IMR-90 (cell line): ENCODE measurements at regions not wholly inside any gene's neighbourhood (a gene's known extent, or its start where the extent isn't known, plus 50 kb on each side); places are given as distances from the start of the nearest gene placed in this dataset.

Experiments
- ATAC-seq: fragments of 200-7000 bp; cut with Tn5 transposase; 2 replicates; pipeline ENCODE4 v1.9.1; 2020; ENCODE audit warnings: low read depth, mild to moderate bottlenecking, moderate library complexity
- BruUV-seq: library from RNA; stranded (reverse); fragments of 400-500 nt; replicated peaks from 2 replicates; lab custom pipeline; 2021; lab: Mats Ljungman, UMichigan
- CTCF ChIA-PET: fragments of 300-600 bp; formaldehyde crosslinking; extraction: SDS; loops from one replicate; lab custom pipeline; 2021; ENCODE audit warnings: antibody characterized with exemption; lab: Yijun Ruan, JAX
- POLR2A ChIA-PET: fragments of 300-600 bp; sonication (Branson Sonifier 250); formaldehyde crosslinking; loops from one replicate; lab custom pipeline; 2022; ENCODE audit warnings: antibody characterized with exemption; ENCODE audit not compliant: unreplicated experiment; lab: Charles Lee
- DNase-seq: peaks from one replicate; pipeline ENCODE4 v3.0.0; 2013
- H2AFZ ChIP-seq: replicated peaks from 2 replicates; pipeline ENCODE3; 2013; ENCODE audit warnings: low read length, mild to moderate bottlenecking; ENCODE audit not compliant: poor library complexity
- H2AK5ac ChIP-seq: 2 replicates; pipeline ENCODE4 v1.6.1; 2013; ENCODE audit warnings: low read depth, low read length, inconsistent platforms
- H2AK9ac ChIP-seq: replicated peaks from 2 replicates; pipeline ENCODE3; 2013; ENCODE audit warnings: mild to moderate bottlenecking, low read depth, low read length, moderate library complexity; ENCODE audit not compliant: poor library complexity
- H2BK120ac ChIP-seq: 2 replicates; pipeline ENCODE4 v1.6.1; 2013; ENCODE audit warnings: low read depth, low read length, inconsistent platforms
- H2BK15ac ChIP-seq: 3 replicates; pipeline ENCODE4 v1.6.1; 2013; ENCODE audit warnings: low read depth, low read length, inconsistent platforms
- H2BK20ac ChIP-seq: 2 replicates; pipeline ENCODE4 v1.6.1; 2013; ENCODE audit warnings: low read depth, mild to moderate bottlenecking, inconsistent platforms, low read length, moderate library complexity
- H2BK5ac ChIP-seq: 2 replicates; pipeline ENCODE4 v1.6.1; 2013; ENCODE audit warnings: mild to moderate bottlenecking, low read depth, low read length, inconsistent platforms; ENCODE audit not compliant: poor library complexity, severe bottlenecking
- H3K14ac ChIP-seq: replicated peaks from 2 replicates; pipeline ENCODE4 v1.6.1; 2013; ENCODE audit warnings: low read depth, low read length, inconsistent platforms
- H3K18ac ChIP-seq: 2 replicates; pipeline ENCODE4 v1.6.1; 2013; ENCODE audit warnings: low read depth, low read length, control low read depth
- H3K23ac ChIP-seq: 2 replicates; pipeline ENCODE4 v1.6.1; 2013; ENCODE audit warnings: low read depth, low read length, inconsistent platforms
- H3K27ac ChIP-seq: 2 replicates; pipeline ENCODE4 v1.5.1; 2013; ENCODE audit warnings: mild to moderate bottlenecking, control low read depth, low read length; ENCODE audit not compliant: insufficient read depth
- H3K27me3 ChIP-seq: 2 replicates; pipeline ENCODE4 v1.6.1; 2013; ENCODE audit warnings: low read length; ENCODE audit not compliant: control insufficient read depth, insufficient read depth
- H3K36me3 ChIP-seq: 2 replicates; pipeline ENCODE4 v1.6.1; 2013; ENCODE audit warnings: low read length, mixed read lengths; ENCODE audit not compliant: control insufficient read depth, insufficient read depth
- H3K4ac ChIP-seq: 2 replicates; pipeline ENCODE4 v1.6.1; 2013; ENCODE audit warnings: low read depth, low read length, inconsistent platforms
- H3K4me1 ChIP-seq: 2 replicates; pipeline ENCODE4 v1.6.1; 2013; ENCODE audit warnings: low read length, mixed read lengths; ENCODE audit not compliant: control insufficient read depth, insufficient read depth
- H3K4me2 ChIP-seq: 2 replicates; pipeline ENCODE4 v1.6.1; 2013; ENCODE audit warnings: low read depth, mild to moderate bottlenecking, control low read depth, low read length, moderate library complexity
- H3K4me3 ChIP-seq: 2 replicates; pipeline ENCODE4 v1.5.1; 2013; ENCODE audit warnings: low read depth, mild to moderate bottlenecking, control low read depth, low read length, moderate library complexity; ENCODE audit not compliant: insufficient read depth
- H3K56ac ChIP-seq: 2 replicates; pipeline ENCODE4 v1.6.1; 2013; ENCODE audit warnings: low read length, inconsistent platforms; ENCODE audit not compliant: insufficient read depth; ENCODE audit errors: extremely low read depth
- H3K79me1 ChIP-seq, 2 experiments: 2 replicates each; pipeline ENCODE4 v1.6.1; 2013; ENCODE audit warnings: low read length in 2 of 2, inconsistent platforms in 1 of 2, low read depth in 1 of 2
- H3K9ac ChIP-seq: 2 replicates; pipeline ENCODE4 v1.6.1; 2013; ENCODE audit warnings: low read depth, low read length, control low read depth
- H3K9me1 ChIP-seq: 2 replicates; pipeline ENCODE4 v1.6.1; 2013; ENCODE audit warnings: low read length, inconsistent platforms; ENCODE audit not compliant: insufficient read depth
- H3K9me3 ChIP-seq: 2 replicates; pipeline ENCODE4 v1.6.1; 2013; ENCODE audit warnings: low read length; ENCODE audit not compliant: control insufficient read depth, insufficient read depth
- H4K20me1 ChIP-seq: 2 replicates; pipeline ENCODE4 v1.6.1; 2013; ENCODE audit warnings: low read length, inconsistent platforms; ENCODE audit not compliant: insufficient read depth
- H4K5ac ChIP-seq: 2 replicates; pipeline ENCODE4 v1.6.1; 2013; ENCODE audit warnings: mild to moderate bottlenecking, low read depth, low read length, control low read depth
- H4K8ac ChIP-seq, 2 experiments: 2 replicates each; pipeline ENCODE4 v1.6.1; 2013; ENCODE audit warnings: low read depth in 2 of 2, low read length in 2 of 2, control low read depth in 1 of 2, inconsistent platforms in 1 of 2
- H4K91ac ChIP-seq: 2 replicates; pipeline ENCODE4 v1.6.1; 2013; ENCODE audit warnings: low read depth, low read length, inconsistent platforms; ENCODE audit not compliant: insufficient read depth
- NFE2L2 ChIP-seq: fragments of 150-350 bp; IDR thresholded peaks from 2 replicates; pipeline ENCODE4 v1.6.1; 2016; ENCODE audit warnings: low read depth, mild to moderate bottlenecking, low read length
- RAD21 ChIP-seq: IDR thresholded peaks from 2 replicates; pipeline ENCODE4 v1.6.1; 2012; ENCODE audit warnings: low read length, improper control_type of control experiment
- SMC3 ChIP-seq: fragments of 150-350 bp; IDR thresholded peaks from 2 replicates; pipeline ENCODE4 v1.6.1; 2016; ENCODE audit warnings: low read depth, mild to moderate bottlenecking, antibody characterized with exemption, low read length, moderate library complexity
- WGBS, 2 experiments: methylation state at CpG; one replicate each; pipeline versions ENCODE4 v1.1.5 to v1.1.7; 2013; ENCODE audit warnings: missing lambda C conversion rate in 2 of 2; ENCODE audit not compliant: insufficient read length in 1 of 2; ENCODE audit errors: extremely low coverage in 2 of 2; 5-methylcytosine and 5-hydroxymethylcytosine counted together
- dilution Hi-C: fragments of 300-500 bp; cut with HindIII; formaldehyde crosslinking; loops from one replicate; pipeline ENCODE4 v1.14.3; 2018; ENCODE audit warnings: low sequenced_read_pairs; ENCODE audit not compliant: unreplicated experiment
- in situ Hi-C: fragments of 300-500 bp; cut with MboI; formaldehyde crosslinking; loops from 3 replicates; pipeline ENCODE4 v1.14.3; 2019; ENCODE audit warnings: low sequenced_read_pairs, inconsistent platforms, mixed read lengths
- intact Hi-C: fragments of 100-400 bp; cut with micrococcal nuclease; formaldehyde crosslinking; loops from 2 replicates; pipeline ENCODE4 v1.10.0; 2022

DNA sequence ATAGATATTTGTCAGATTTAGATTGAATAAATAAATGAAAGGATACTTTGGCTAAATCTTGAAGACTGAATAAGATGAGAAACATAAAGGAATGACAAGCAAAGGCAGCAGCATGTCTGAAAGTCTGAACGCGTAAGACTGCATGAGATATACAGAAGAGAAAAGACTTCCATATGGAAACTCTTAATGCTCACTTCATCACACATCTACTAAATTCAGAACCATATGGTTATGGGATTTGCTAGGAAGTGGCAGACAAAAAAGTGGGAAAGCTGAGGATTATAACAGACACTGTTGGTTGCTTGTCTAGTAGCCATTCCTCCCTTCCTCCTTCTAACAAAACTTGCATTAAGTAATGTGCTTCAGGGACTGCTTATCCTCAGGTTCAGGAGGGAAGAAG lies 446.7 kb downstream of the KCTD12 start:
- POLR2A ChIA-PET, result no interaction called here
- no peak for TF ChIP-seq RAD21
- TF ChIP-seq NFE2L2, result no peak
- TF ChIP-seq SMC3, result no peak
- CTCF ChIA-PET, result interaction anchor here (0.6 to 1.0 kb wide), 2 partner anchors 9 to 583 kb away, joined by 3 to 5 read pairs; no protein-coding TSS in a partner anchor

More for the DNA sequence above, 446.7 kb downstream of the KCTD12 start:
- Histone ChIP-seq H3K27ac (no peak overlapping the region), H3K4me2 (no peak overlapping the region), H3K9me3 (no peaks in the 10 kb centered on the region), H2AK9ac (no peak overlapping the region), H3K36me3 (no peaks in the 10 kb centered on the region), H3K4me3 (no peak overlapping the region), H4K5ac (no peak overlapping the region), H2AFZ (no peak overlapping the region), H3K18ac (no peak overlapping the region), H3K9ac (no peak overlapping the region), H4K91ac (no peak overlapping the region), H3K56ac (no peak overlapping the region), H4K20me1 (no peaks in the 10 kb centered on the region), H3K4ac (no peak overlapping the region), H2AK5ac (no peak overlapping the region), H3K27me3 (no peaks in the 10 kb centered on the region), H4K8ac (no peak overlapping the region), H2BK120ac (no peak overlapping the region), H3K4me1 (peaks cover 5% of the 10 kb centered on the region; the same call in 1 of the 2 replicates), H3K9me1 (no peaks in the 10 kb centered on the region; the same call in 1 of the 2 replicates), H2BK15ac (no peak overlapping the region), H3K23ac (no peak overlapping the region), H3K79me1 (no peaks in the 10 kb centered on the region), H2BK5ac (no peak overlapping the region), H2BK20ac (no peak overlapping the region), H3K14ac (no peak overlapping the region)
- no TSS peak for BruUV-seq
- ATAC-seq (no peak), DNase-seq (no peak)
- dilution Hi-C loops, result no loop called here
- no CpG with 5 or more reads among the region's 2 CpGs for WGBS, 2 experiments
- intact Hi-C loops, result no loop called here
- in situ Hi-C loops, result no loop called here
